SK-N-SH treated with all-trans-retinoic acid at 6 μM for 48 hours (cell line): ENCODE measurements at regions not wholly inside any gene's neighbourhood (a gene's known extent, or its start where the extent isn't known, plus 50 kb on each side); places are given as distances from the start of the nearest gene placed in this dataset.

Source experiments
- ATAC-seq: fragments of 200-7000 bp; cut with Tn5 transposase; 3 replicates; pipeline ENCODE4 v1.9.1; 2020; ENCODE audit warnings: mild to moderate bottlenecking, moderate library complexity
- ARNTL ChIP-seq: fragments of 450-650 bp; formaldehyde crosslinking; IDR thresholded peaks from 2 replicates; pipeline ENCODE4 v1.5.0; 2020; ENCODE audit warnings: low read depth, mild to moderate bottlenecking, moderate library complexity, borderline replicate concordance
- BACH2 ChIP-seq: fragments of 250-450 bp; sonication (Bioruptor Pico); IDR thresholded peaks from 2 replicates; pipeline ENCODE4 v1.9.0; 2021; ENCODE audit warnings: mild to moderate bottlenecking, borderline replicate concordance
- CSDC2 ChIP-seq: fragments of 250-450 bp; sonication (Bioruptor Pico); IDR thresholded peaks from 2 replicates; pipeline ENCODE4 v1.5.0; 2020; ENCODE audit warnings: mild to moderate bottlenecking, moderate library complexity
- ESRRG ChIP-seq: fragments of 250-450 bp; sonication (Bioruptor Pico); IDR thresholded peaks from 2 replicates; pipeline ENCODE4 v1.6.1; 2021; ENCODE audit warnings: mild to moderate bottlenecking
- GLIS3 ChIP-seq: fragments of 250-450 bp; sonication (Bioruptor Pico); IDR thresholded peaks from 2 replicates; pipeline ENCODE4 v1.5.0; 2020; ENCODE audit warnings: mild to moderate bottlenecking, moderate library complexity
- ISL1 ChIP-seq: fragments of 250-450 bp; sonication (Bioruptor Pico); IDR thresholded peaks from 2 replicates; pipeline ENCODE4 v2.1.2; 2022; ENCODE audit warnings: mild to moderate bottlenecking, moderate library complexity
- OSR1 ChIP-seq: fragments of 250-450 bp; sonication (Bioruptor Pico); IDR thresholded peaks from 2 replicates; pipeline ENCODE4 v1.8.0; 2022; ENCODE audit warnings: moderate library complexity, mild to moderate bottlenecking, inconsistent platforms
- PPARA ChIP-seq: fragments of 250-450 bp; sonication (Bioruptor Pico); IDR thresholded peaks from 2 replicates; pipeline ENCODE4 v1.5.0; 2020; ENCODE audit warnings: mild to moderate bottlenecking, borderline replicate concordance
- RARB ChIP-seq: fragments of 250-450 bp; sonication (Bioruptor Pico); IDR thresholded peaks from 2 replicates; pipeline ENCODE4 v1.8.0; 2021; ENCODE audit warnings: mild to moderate bottlenecking, moderate library complexity
- TCF4 ChIP-seq: fragments of 250-450 bp; sonication (Bioruptor Pico); IDR thresholded peaks from 2 replicates; pipeline ENCODE4 v1.8.0; 2021; ENCODE audit warnings: mild to moderate bottlenecking, moderate library complexity, borderline replicate concordance
- ZC3H10 ChIP-seq: fragments of 250-450 bp; sonication (Bioruptor Pico); IDR thresholded peaks from 2 replicates; pipeline ENCODE4 v1.5.1; 2021; ENCODE audit warnings: mild to moderate bottlenecking, moderate library complexity
- ZFP30 ChIP-seq: fragments of 450-650 bp; formaldehyde crosslinking; IDR thresholded peaks from 2 replicates; pipeline ENCODE4 v1.5.0; 2022; ENCODE audit warnings: mild to moderate bottlenecking, moderate library complexity
- ZNF565 ChIP-seq: fragments of 450-650 bp; formaldehyde crosslinking; conservative IDR thresholded peaks from 2 replicates; pipeline ENCODE4 v1.5.0; 2020; ENCODE audit warnings: low read depth, mild to moderate bottlenecking, moderate library complexity
- ZNF70 ChIP-seq: fragments of 450-650 bp; formaldehyde crosslinking; IDR thresholded peaks from 2 replicates; pipeline ENCODE4 v1.5.0; 2020; ENCODE audit warnings: mild to moderate bottlenecking, moderate library complexity
- ZNF8 ChIP-seq: fragments of 450-650 bp; formaldehyde crosslinking; IDR thresholded peaks from 2 replicates; pipeline ENCODE4 v1.5.0; 2020; ENCODE audit warnings: mild to moderate bottlenecking, moderate library complexity
- TF ChIP-seq, protein P1 (sequence below): fragments of 250-450 bp; sonication (Bioruptor Pico); IDR thresholded peaks from 2 replicates; pipeline ENCODE4 v1.5.1; 2021; ENCODE audit warnings: mild to moderate bottlenecking, moderate library complexity
- TF ChIP-seq, protein P2 (sequence below): fragments of 250-450 bp; sonication (Bioruptor Pico); IDR thresholded peaks from 2 replicates; pipeline ENCODE4 v1.5.1; 2020; ENCODE audit warnings: low read depth, mild to moderate bottlenecking, moderate library complexity
- TF ChIP-seq, protein P3 (sequence below): fragments of 250-450 bp; sonication (Bioruptor Pico); IDR thresholded peaks from 2 replicates; pipeline ENCODE4 v1.8.0; 2021; ENCODE audit warnings: low read depth, mild to moderate bottlenecking, moderate library complexity, borderline replicate concordance
- TF ChIP-seq, protein P4 (sequence below): fragments of 250-450 bp; sonication (Bioruptor Pico); IDR thresholded peaks from 2 replicates; pipeline ENCODE4 v1.8.0; 2020; ENCODE audit warnings: mild to moderate bottlenecking, moderate library complexity, borderline replicate concordance

DNA sequence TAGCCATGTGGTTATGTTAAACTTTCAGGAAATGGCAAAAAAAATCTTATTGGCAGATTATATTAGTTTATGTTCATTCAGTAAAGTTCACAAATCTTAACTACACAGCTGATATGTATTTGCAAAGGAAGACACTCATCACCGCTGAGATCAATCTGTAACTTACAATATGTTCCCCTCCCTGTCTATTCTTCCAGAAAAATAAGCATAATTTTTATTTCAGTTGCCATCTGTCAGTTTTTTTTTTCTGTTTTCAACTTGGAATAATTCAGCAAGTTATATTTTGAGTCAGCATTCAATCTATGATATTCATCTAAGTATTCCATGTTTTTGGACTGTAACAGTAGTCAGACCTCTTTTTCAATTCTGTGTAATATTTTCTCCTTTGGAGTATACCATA, 1019.9 kb upstream of the PTPRD start (continued):
- no peak for TF ChIP-seq GLIS3 (CRISPR knock-in tag)
- TF ChIP-seq, protein P1, sequence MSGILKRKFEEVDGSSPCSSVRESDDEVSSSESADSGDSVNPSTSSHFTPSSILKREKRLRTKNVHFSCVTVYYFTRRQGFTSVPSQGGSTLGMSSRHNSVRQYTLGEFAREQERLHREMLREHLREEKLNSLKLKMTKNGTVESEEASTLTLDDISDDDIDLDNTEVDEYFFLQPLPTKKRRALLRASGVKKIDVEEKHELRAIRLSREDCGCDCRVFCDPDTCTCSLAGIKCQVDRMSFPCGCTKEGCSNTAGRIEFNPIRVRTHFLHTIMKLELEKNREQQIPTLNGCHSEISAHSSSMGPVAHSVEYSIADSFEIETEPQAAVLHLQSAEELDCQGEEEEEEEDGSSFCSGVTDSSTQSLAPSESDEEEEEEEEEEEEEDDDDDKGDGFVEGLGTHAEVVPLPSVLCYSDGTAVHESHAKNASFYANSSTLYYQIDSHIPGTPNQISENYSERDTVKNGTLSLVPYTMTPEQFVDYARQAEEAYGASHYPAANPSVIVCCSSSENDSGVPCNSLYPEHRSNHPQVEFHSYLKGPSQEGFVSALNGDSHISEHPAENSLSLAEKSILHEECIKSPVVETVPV: no peak
- TF ChIP-seq, all 23 proteins: peak for 0

DNA sequence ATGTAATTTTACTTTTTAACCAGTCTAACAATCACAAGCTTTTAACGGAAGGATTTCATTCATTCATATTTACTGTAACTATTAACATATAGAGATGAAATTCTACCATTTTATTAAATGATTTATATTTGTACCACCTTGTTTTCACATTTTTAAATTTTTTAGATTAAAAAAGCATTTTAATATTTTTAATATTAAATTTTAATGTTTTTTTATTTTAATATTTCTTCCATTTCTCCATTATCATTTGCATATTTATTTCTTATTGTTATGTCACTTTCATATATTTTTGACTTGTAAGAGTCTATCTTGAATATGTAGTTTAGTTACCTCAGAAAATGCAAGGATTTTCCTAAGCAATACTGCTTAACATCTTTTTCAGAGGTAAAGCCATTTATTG, 1034.0 kb upstream of the PTPRD start:
- TF ChIP-seq, protein P2, sequence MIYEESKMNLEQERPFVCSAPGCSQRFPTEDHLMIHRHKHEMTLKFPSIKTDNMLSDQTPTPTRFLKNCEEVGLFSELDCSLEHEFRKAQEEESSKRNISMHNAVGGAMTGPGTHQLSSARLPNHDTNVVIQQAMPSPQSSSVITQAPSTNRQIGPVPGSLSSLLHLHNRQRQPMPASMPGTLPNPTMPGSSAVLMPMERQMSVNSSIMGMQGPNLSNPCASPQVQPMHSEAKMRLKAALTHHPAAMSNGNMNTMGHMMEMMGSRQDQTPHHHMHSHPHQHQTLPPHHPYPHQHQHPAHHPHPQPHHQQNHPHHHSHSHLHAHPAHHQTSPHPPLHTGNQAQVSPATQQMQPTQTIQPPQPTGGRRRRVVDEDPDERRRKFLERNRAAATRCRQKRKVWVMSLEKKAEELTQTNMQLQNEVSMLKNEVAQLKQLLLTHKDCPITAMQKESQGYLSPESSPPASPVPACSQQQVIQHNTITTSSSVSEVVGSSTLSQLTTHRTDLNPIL (CRISPR knock-in tag): no peak

DNA sequence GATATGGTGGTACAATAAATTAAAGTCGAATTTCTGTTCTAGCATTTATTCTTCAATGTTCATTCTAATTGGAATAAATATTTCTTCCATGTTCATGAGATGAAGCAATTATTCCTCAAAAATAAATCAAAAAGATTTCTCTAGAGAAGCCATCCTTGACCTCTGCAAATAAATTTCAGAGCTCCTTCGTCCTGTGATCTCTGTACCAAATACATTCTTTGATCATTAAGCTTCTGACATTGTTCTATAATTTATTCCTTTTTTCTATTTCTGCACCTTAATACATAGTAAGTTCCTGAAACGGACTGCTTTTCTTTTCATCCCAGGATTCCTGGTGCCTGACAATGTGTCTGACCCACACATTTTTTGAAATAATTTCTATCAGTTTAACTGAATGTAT, 1039.3 kb upstream of the TYRP1 start:
- TF ChIP-seq, protein P3, sequence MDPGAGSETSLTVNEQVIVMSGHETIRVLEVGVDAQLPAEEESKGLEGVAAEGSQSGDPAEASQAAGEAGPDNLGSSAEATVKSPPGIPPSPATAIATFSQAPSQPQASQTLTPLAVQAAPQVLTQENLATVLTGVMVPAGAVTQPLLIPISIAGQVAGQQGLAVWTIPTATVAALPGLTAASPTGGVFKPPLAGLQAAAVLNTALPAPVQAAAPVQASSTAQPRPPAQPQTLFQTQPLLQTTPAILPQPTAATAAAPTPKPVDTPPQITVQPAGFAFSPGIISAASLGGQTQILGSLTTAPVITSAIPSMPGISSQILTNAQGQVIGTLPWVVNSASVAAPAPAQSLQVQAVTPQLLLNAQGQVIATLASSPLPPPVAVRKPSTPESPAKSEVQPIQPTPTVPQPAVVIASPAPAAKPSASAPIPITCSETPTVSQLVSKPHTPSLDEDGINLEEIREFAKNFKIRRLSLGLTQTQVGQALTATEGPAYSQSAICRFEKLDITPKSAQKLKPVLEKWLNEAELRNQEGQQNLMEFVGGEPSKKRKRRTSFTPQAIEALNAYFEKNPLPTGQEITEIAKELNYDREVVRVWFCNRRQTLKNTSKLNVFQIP: no peak
- TF ChIP-seq ESRRG (CRISPR knock-in tag) (no peak), GLIS3 (CRISPR knock-in tag) (no peak), ZFP30 (CRISPR knock-in tag) (no peak), ISL1 (CRISPR knock-in tag) (no peak), RARB (CRISPR knock-in tag) (no peak), ZC3H10 (CRISPR knock-in tag) (no peak)
- TF ChIP-seq, all 23 proteins: peak for 0
- no peak for ATAC-seq

More for the DNA sequence above, 1034.0 kb upstream of the PTPRD start:
- no peak for ATAC-seq

DNA sequence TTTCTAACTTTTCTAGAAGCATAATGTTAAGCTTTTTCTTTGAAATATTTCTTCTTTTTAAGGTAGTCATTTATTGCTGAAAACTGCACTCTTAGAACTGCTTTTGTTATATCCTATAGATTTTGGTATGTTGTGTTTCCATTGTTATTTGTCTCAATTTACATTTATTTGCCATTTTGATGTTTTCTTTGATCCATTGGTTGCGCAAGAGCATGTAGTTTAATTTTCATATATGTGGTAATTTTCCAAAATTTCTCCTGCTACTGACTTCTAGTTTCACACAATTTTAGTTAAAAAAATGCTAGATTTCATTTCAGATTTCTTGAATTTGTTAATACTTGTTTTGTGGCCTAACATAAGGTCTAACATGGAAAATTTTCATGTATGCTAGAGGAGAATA, 1029.3 kb upstream of the TYRP1 start:
- TF ChIP-seq ARNTL (CRISPR knock-in tag) (no peak), GLIS3 (CRISPR knock-in tag) (no peak), ZC3H10 (CRISPR knock-in tag) (no peak), ZNF565 (CRISPR knock-in tag) (no peak), PPARA (CRISPR knock-in tag) (no peak), BACH2 (CRISPR knock-in tag) (no peak), CSDC2 (CRISPR knock-in tag) (no peak), ESRRG (CRISPR knock-in tag) (no peak), RARB (CRISPR knock-in tag) (no peak)
- TF ChIP-seq, protein P4, sequence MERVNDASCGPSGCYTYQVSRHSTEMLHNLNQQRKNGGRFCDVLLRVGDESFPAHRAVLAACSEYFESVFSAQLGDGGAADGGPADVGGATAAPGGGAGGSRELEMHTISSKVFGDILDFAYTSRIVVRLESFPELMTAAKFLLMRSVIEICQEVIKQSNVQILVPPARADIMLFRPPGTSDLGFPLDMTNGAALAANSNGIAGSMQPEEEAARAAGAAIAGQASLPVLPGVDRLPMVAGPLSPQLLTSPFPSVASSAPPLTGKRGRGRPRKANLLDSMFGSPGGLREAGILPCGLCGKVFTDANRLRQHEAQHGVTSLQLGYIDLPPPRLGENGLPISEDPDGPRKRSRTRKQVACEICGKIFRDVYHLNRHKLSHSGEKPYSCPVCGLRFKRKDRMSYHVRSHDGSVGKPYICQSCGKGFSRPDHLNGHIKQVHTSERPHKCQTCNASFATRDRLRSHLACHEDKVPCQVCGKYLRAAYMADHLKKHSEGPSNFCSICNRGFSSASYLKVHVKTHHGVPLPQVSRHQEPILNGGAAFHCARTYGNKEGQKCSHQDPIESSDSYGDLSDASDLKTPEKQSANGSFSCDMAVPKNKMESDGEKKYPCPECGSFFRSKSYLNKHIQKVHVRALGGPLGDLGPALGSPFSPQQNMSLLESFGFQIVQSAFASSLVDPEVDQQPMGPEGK (CRISPR knock-in tag): no peak
- no peak for ATAC-seq

DNA sequence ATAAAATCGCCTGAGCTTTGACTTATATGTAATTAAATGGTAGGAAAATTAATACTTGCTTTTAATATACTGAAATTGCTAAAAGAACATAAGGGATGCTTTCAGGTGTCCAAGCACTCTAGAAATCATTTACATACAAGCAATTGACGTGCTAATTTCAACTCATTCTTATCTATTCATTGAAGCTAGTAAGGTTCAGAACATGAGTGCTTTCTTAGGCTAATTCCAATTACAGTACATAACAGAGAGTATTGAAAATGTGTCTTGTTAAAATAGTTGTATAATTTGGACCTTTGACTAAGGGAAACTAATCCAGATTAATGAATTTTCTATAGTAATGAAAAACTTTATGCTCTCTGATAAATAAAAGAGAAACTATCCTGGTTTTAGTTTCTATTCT, 1016.4 kb upstream of the TYRP1 start:
- ATAC-seq: no peak
- TF ChIP-seq RARB (CRISPR knock-in tag) (no peak), ZNF8 (no peak), BACH2 (CRISPR knock-in tag) (no peak), OSR1 (CRISPR knock-in tag) (no peak), ISL1 (CRISPR knock-in tag) (no peak), ESRRG (CRISPR knock-in tag) (no peak), ZNF70 (CRISPR knock-in tag) (no peak), TCF4 (CRISPR knock-in tag) (no peak)
- TF ChIP-seq, protein P3: no peak
- TF ChIP-seq, protein P4 (CRISPR knock-in tag): no peak
- TF ChIP-seq, protein P1: no peak
- TF ChIP-seq, protein P2 (CRISPR knock-in tag): no peak
